ENCODE measurements at regions not wholly inside any gene's neighbourhood (a gene's known extent, or its start where the extent isn't known, plus 50 kb on each side); places are given as distances from the start of the nearest gene placed in this dataset.

- TF ChIP-seq CTCF (IDR thresholded peaks at IDR 0.05) (no peak), POLR2A (IDR thresholded peaks at IDR 0.05) (no peak)
Measured at GRCh38 chr15:100824211-100824610, 55.4 kb upstream of the ALDH1A3 start.

Measured in thyroid gland (tissue), 4 donors.